Activated T-cell treated with anti-CD3 and anti-CD28 coated beads, Interleukin-2, amount 50 U/mL, for 72 hours (primary cell): ENCODE measurements at regions not wholly inside any gene's neighbourhood (a gene's known extent, or its start where the extent isn't known, plus 50 kb on each side); places are given as distances from the start of the nearest gene placed in this dataset.

Experiments used
- ATAC-seq, 2 donors: fragments of 150-1000 bp; cut with Tn5 transposase; replicated peaks in 1 of 2; 2 replicates each; pipeline ENCODE4 v1.10.0; 2021; ENCODE audit warnings: moderate library complexity in 2 of 2, mild to moderate bottlenecking in 1 of 2
- DNase-seq, 2 donors: peaks; one replicate each; pipeline ENCODE4 v3.0.0; 2021 to 2022; ENCODE audit warnings: mixed read lengths in 1 of 2
- H3K27ac Mint-ChIP-seq: one replicate; pipeline ENCODE4 v1.8.0; 2022; ENCODE audit warnings: mild to moderate bottlenecking, moderate library complexity, mixed read lengths
- H3K27me3 Mint-ChIP-seq: one replicate; pipeline ENCODE4 v1.8.0; 2022; ENCODE audit warnings: low read depth, mixed read lengths
- H3K36me3 Mint-ChIP-seq, 2 donors: one replicate each; pipeline ENCODE4 v1.8.0; 2022; ENCODE audit warnings: mixed read lengths in 2 of 2, mild to moderate bottlenecking in 1 of 2; ENCODE audit not compliant: insufficient read depth in 2 of 2
- H3K4me1 Mint-ChIP-seq: one replicate; pipeline ENCODE4 v1.8.0; 2022; ENCODE audit warnings: low read depth, mixed read lengths
- H3K4me3 Mint-ChIP-seq, 2 donors: one replicate each; pipeline ENCODE4 v1.8.0; 2022; ENCODE audit warnings: mild to moderate bottlenecking in 2 of 2, mixed read lengths in 2 of 2, moderate library complexity in 2 of 2
- H3K9me3 Mint-ChIP-seq, 2 donors: one replicate each; pipeline ENCODE4 v1.8.0; 2022; ENCODE audit warnings: mixed read lengths in 2 of 2

DNA sequence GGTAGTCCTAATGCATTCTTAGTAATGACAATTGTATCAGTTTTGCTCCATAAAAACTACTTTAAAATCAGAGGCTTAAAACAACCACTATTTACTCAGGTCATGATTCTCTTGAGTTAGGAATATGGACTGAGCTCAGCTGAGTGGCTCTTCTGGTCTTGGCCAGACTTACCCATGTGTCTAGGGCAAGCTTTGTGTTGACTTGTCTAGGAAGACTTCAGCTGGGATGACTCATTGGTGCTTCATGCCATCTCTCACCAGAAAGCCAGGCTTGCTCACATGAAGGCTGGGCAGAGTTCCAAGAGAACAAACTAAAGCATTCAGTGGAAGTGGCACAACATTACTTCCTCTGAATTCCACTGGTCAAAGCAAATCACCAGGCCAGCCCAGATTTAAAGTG is 155.3 kb downstream of the DHX35 start:
- H3K4me3 Mint-ChIP-seq, result no peak overlapping the region
- H3K27me3 Mint-ChIP-seq, result peaks cover 39% of the 10 kb centered on the region
- no peak overlapping the region for H3K27ac Mint-ChIP-seq
- no peaks in the 10 kb centered on the region for H3K9me3 Mint-ChIP-seq
- DNase-seq (no peak), ATAC-seq (no peak)
- no peaks in the 10 kb centered on the region for H3K36me3 Mint-ChIP-seq
- no peaks in the 10 kb centered on the region for H3K4me1 Mint-ChIP-seq

DNA sequence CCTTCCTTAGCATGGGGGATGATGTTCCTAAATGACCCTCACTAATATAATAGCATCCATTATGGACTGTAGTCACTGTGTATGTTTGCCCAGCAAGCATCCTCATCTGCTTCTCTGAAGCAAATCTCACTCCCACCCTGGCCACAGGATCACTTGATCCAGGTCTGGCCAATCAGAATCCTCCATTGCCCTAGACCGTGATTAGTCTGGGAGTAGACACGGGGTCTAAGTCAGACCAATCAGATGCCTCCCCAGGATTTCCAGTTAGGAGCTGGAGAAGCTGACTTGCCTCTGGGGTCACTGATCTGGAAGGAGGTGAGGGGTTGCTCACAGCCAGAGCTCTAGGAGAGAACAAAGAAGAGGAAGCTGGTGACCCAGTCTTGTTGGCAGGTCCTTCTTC is 153.9 kb downstream of the DHX35 start:
- Mint-ChIP-seq H3K4me1 (no peaks in the 10 kb centered on the region), H3K36me3 (no peaks in the 10 kb centered on the region), H3K27ac (no peak overlapping the region), H3K27me3 (peaks cover 45% of the 10 kb centered on the region), H3K4me3 (no peak overlapping the region), H3K9me3 (no peaks in the 10 kb centered on the region)
- no peak for ATAC-seq
- no peak for DNase-seq

DNA sequence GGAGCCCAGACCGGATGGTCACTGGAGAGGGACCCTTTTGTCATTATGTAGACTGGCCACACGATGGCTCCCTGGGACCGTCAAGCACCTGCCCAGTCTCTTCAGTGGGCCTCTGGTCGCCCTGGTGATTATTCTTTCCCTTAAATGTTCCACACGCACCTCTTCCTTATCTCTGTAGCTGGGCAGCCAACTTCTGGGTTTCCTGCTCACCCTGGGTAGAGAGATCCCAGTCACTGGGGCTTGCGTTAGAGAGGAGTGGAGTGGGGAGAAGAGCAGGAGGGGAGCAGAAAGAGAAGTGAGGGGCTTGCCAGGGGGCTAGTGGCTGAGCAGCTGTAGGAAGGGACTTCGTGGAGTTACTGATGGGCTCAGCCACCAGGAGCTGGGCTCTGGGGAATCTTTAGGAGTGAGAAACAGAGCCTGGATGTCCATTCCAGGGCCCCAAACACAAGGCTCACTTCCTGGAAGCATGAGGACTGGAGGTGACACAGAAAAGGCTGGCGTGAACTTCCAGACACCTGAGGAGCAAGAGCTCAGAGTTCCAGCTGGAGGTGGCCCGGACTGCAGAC is 150.1 kb downstream of the DHX35 start:
- H3K27ac Mint-ChIP-seq, result no peak overlapping the region
- H3K4me3 Mint-ChIP-seq, result no peak overlapping the region
- H3K27me3 Mint-ChIP-seq, result peaks cover 40% of the 10 kb centered on the region
- no peaks in the 10 kb centered on the region for H3K9me3 Mint-ChIP-seq
- DNase-seq, result peak; percentile 17 to 26
- H3K36me3 Mint-ChIP-seq, result no peaks in the 10 kb centered on the region
- no peaks in the 10 kb centered on the region for H3K4me1 Mint-ChIP-seq
- ATAC-seq, result peak in 1 of 2 donors; percentile 50

GRCh38 chr20:39111359-39112177 is 149.4 kb downstream of the DHX35 start:
- Mint-ChIP-seq H3K4me3 (no peak overlapping the region), H3K9me3 (no peaks in the 10 kb centered on the region), H3K27ac (no peak overlapping the region), H3K4me1 (no peaks in the 10 kb centered on the region), H3K27me3 (peaks cover 41% of the 10 kb centered on the region), H3K36me3 (no peaks in the 10 kb centered on the region)
- no peak for ATAC-seq
- no peak for DNase-seq

- no peak for DNase-seq
- Mint-ChIP-seq H3K4me3 (no peak overlapping the region), H3K4me1 (no peaks in the 10 kb centered on the region), H3K27me3 (peaks cover 43% of the 10 kb centered on the region), H3K36me3 (no peaks in the 10 kb centered on the region), H3K27ac (no peak overlapping the region), H3K9me3 (no peaks in the 10 kb centered on the region)
- ATAC-seq, result no peak
These were observed 148.6 kb downstream of the DHX35 start for GRCh38 chr20:39110819-39111136.

- Mint-ChIP-seq H3K4me1 (no peaks in the 10 kb centered on the region), H3K4me3 (no peak overlapping the region), H3K36me3 (no peaks in the 10 kb centered on the region), H3K27ac (no peak overlapping the region), H3K27me3 (peaks cover 45% of the 10 kb centered on the region), H3K9me3 (no peaks in the 10 kb centered on the region)
- DNase-seq (no peak), ATAC-seq (no peak)
These were observed 148.0 kb downstream of the DHX35 start for GRCh38 chr20:39109933-39110818.

GRCh38 chr20:39108746-39109145 is 146.6 kb downstream of the DHX35 start:
- H3K27ac Mint-ChIP-seq, result no peak overlapping the region
- no peaks in the 10 kb centered on the region for H3K36me3 Mint-ChIP-seq
- no peak overlapping the region for H3K4me3 Mint-ChIP-seq
- H3K9me3 Mint-ChIP-seq, result peaks cover 0 to 2% of the 10 kb centered on the region in 2 donors
- no peaks in the 10 kb centered on the region for H3K4me1 Mint-ChIP-seq
- no peak for ATAC-seq
- peaks cover 53% of the 10 kb centered on the region for H3K27me3 Mint-ChIP-seq
- DNase-seq, result no peak

GRCh38 chr20:39107741-39108140 is 145.6 kb downstream of the DHX35 start:
- Mint-ChIP-seq H3K9me3 (peaks cover 2 to 4% of the 10 kb centered on the region in 2 donors), H3K27ac (no peak overlapping the region), H3K4me1 (no peaks in the 10 kb centered on the region)

DNA sequence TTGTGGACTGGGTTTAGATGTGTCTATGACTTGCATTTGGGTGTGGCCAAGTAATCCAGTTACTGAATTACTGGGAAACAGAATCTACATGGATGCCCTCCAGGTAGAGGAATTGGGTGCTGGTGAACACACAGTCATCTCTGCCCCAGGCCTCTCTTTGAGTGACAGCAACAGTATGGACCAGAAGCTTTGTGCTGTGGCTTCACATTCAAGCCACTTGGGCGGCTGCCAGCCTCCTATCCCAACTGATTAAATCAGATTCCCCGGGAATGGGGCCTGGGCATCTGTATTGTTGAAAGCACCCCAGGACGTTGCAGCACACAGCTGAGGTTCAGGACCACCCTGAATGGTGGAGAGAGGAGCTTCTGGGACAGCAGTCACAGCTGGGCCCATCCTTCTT is 144.6 kb downstream of the DHX35 start:
- Mint-ChIP-seq H3K36me3 (peaks cover 0 to 1% of the 10 kb centered on the region in 2 donors), H3K27ac (no peak overlapping the region), H3K9me3 (peaks cover 2 to 4% of the 10 kb centered on the region in 2 donors), H3K4me3 (no peak overlapping the region), H3K4me1 (no peaks in the 10 kb centered on the region), H3K27me3 (peaks cover 43% of the 10 kb centered on the region)
- DNase-seq (no peak), ATAC-seq (no peak)

More at GRCh38 chr20:39107741-39108140, 145.6 kb downstream of the DHX35 start:
- H3K27me3 Mint-ChIP-seq, result peaks cover 52% of the 10 kb centered on the region
- no peak overlapping the region for H3K4me3 Mint-ChIP-seq
- no peak for DNase-seq
- no peak for ATAC-seq
- H3K36me3 Mint-ChIP-seq, result peaks cover 0 to 1% of the 10 kb centered on the region in 2 donors

DNA sequence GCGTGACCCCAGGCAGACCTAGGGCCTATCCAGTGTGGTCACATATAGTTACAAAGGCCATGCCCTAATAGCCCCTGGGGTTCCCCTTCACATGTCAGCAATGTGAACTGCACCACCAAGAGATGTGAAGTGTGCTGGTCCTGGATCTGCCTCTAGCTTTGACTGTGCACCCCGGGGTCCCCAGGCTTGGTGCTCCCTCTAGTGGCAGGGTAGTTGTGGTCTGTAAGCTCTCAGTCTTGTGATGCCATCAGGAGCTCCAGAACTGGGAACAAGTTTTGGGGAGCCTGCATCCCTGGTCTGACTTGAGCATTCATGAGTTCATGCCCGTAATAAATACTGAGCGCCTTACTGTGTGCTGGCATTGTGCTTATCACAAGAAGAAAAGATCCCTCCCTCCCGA is 143.4 kb downstream of the DHX35 start:
- H3K27me3 Mint-ChIP-seq, result peaks cover 30% of the 10 kb centered on the region
- no peak overlapping the region for H3K27ac Mint-ChIP-seq
- peaks cover 0 to 1% of the 10 kb centered on the region in 2 donors for H3K36me3 Mint-ChIP-seq
- ATAC-seq (no peak), DNase-seq (no peak)
- H3K9me3 Mint-ChIP-seq, result peaks cover 2 to 4% of the 10 kb centered on the region in 2 donors
- no peaks in the 10 kb centered on the region for H3K4me1 Mint-ChIP-seq
- H3K4me3 Mint-ChIP-seq, result no peak overlapping the region

GRCh38 chr20:39103732-39104131 is 141.6 kb downstream of the DHX35 start:
- H3K4me3 Mint-ChIP-seq, result no peak overlapping the region
- H3K36me3 Mint-ChIP-seq, result peaks cover 0 to 1% of the 10 kb centered on the region in 2 donors
- H3K27ac Mint-ChIP-seq, result no peak overlapping the region
- H3K9me3 Mint-ChIP-seq, result peaks cover 2 to 4% of the 10 kb centered on the region in 2 donors
- H3K4me1 Mint-ChIP-seq, result no peaks in the 10 kb centered on the region
- peaks cover 24% of the 10 kb centered on the region for H3K27me3 Mint-ChIP-seq
- ATAC-seq (no peak), DNase-seq (no peak)

DNA sequence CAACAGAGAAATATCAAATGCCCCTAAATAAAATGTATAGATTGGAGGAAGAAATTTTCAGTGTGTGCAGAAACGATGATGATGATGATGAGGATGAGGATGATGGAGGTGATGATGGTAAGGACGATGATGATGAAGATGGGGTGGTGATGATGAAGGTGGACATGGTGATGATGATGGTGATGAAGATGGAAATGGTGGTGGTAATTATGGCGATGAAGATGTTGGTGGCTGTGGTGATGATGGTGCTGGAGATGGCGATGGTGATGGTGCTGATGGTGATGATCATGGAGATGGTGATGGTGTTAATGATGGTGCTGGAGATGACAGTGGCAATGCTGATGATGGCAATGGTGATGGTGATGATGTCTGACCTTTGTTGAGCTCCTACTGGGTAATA is 141.2 kb downstream of the DHX35 start:
- no peaks in the 10 kb centered on the region for H3K4me1 Mint-ChIP-seq

GRCh38 chr20:39101895-39102294 is 139.8 kb downstream of the DHX35 start:
- Mint-ChIP-seq H3K27ac (no peak overlapping the region), H3K27me3 (peaks cover 19% of the 10 kb centered on the region), H3K36me3 (peaks cover 0 to 1% of the 10 kb centered on the region in 2 donors), H3K4me3 (no peak overlapping the region), H3K4me1 (no peaks in the 10 kb centered on the region), H3K9me3 (peaks cover 2 to 4% of the 10 kb centered on the region in 2 donors)
- no peak for ATAC-seq
- DNase-seq, result no peak

More for the DNA sequence above, 141.2 kb downstream of the DHX35 start:
- no peak overlapping the region for H3K4me3 Mint-ChIP-seq
- ATAC-seq, result no peak
- peaks cover 0 to 1% of the 10 kb centered on the region in 2 donors for H3K36me3 Mint-ChIP-seq
- no peak for DNase-seq
- no peak overlapping the region for H3K27ac Mint-ChIP-seq
- H3K27me3 Mint-ChIP-seq, result peaks cover 24% of the 10 kb centered on the region
- peaks cover 2 to 4% of the 10 kb centered on the region in 2 donors for H3K9me3 Mint-ChIP-seq
